Breast epithelium (tissue), 4 donors: ENCODE measurements at regions not wholly inside any gene's neighbourhood (a gene's known extent, or its start where the extent isn't known, plus 50 kb on each side); places are given as distances from the start of the nearest gene placed in this dataset.
"Not testable (repeated sequence)": the region's sequence is repeated elsewhere in the genome, so short reads cannot be mapped to it uniquely, and the experiment has no call there.

Source experiments
- DNase-seq, 2 donors: peaks; one replicate each; pipeline ENCODE4 v3.0.0-alpha.2; 2019; ENCODE audit warnings: low spot score in 2 of 2
- H3K27ac ChIP-seq, 2 donors: fragments of 200-600 bp; sonication (generic) in 1 of 2; one replicate each; pipeline ENCODE4 v1.5.1; 2016 to 2019; ENCODE audit warnings: mild to moderate bottlenecking in 1 of 2
- H3K27me3 ChIP-seq, 2 donors: fragments of 200-600 bp; sonication (generic) in 1 of 2; one replicate each; pipeline versions ENCODE4 v1.5.1 to v1.6.0; 2017 to 2019; ENCODE audit warnings: control low read depth in 1 of 2, mild to moderate bottlenecking in 1 of 2
- H3K36me3 ChIP-seq: fragments of 200-600 bp; one replicate; pipeline ENCODE4 v1.5.1; 2019
- H3K4me1 ChIP-seq, 2 donors: fragments of 200-600 bp; sonication (generic); one replicate each; pipeline ENCODE4 v1.5.1; 2016 to 2019; ENCODE audit warnings: control low read depth in 1 of 2
- H3K4me3 ChIP-seq, 3 donors: fragments of 200-600 bp; sonication (generic); 1 replicate in 2 of 3; 2 replicates in 1 of 3; pipeline ENCODE4 v1.5.1; 2016 to 2019; ENCODE audit warnings: mild to moderate bottlenecking in 3 of 3, moderate library complexity in 2 of 3
- H3K9me3 ChIP-seq, 2 donors: fragments of 200-600 bp; sonication (generic) in 1 of 2; one replicate each; pipeline ENCODE4 v1.5.1; 2016 to 2019; ENCODE audit warnings: control low read depth in 1 of 2
- POLR2A ChIP-seq: fragments of 450-650 bp; IDR thresholded peaks from one replicate; pipeline ENCODE4 v1.6.1; 2016; ENCODE audit warnings: antibody characterized with exemption, mild to moderate bottlenecking, moderate library complexity
- POLR2AphosphoS5 ChIP-seq, 3 donors: sonication (generic); formaldehyde crosslinking; IDR thresholded peaks; one replicate each; pipeline ENCODE4 v1.6.1; 2017; ENCODE audit warnings: antibody characterized with exemption in 3 of 3
- intact Hi-C: fragments of 100-400 bp; cut with DNase I; formaldehyde crosslinking; loops from one replicate; pipeline ENCODE4 v1.15.1; 2023; ENCODE audit warnings: low total_unique reads
- TF ChIP-seq, protein P1 (sequence below), 3 donors: fragments of 450-650 bp; IDR thresholded peaks; one replicate each; pipeline ENCODE4 v1.5.1; 2016 to 2017; ENCODE audit warnings: antibody characterized with exemption in 3 of 3, mild to moderate bottlenecking in 3 of 3, moderate library complexity in 3 of 3

DNA sequence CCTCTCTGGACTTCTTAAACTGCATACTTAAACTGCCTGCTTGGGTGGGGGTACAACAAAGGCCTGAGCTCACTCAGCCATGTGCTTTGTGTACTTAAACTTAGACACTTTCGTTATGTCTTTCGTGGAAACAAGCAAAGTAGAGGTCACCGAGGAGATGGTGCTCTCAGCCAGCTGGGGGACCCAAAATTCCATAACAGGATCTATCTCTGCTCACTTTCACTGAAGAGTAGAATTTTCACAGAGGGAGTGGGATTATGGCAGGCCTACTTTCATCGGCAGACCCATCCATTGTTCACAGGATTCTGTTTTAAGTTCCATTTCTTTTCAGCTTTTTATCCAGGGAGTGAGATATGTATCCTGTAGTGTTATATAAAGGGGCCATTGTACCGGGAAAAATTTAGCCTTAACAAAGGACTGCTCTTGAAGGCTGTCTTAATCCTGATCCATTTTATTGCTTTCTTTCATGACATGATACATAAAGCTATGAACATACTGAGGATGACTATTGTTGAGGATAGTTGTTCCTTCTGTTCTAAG lies 370.0 kb upstream of the GHITM start:
- intact Hi-C loops: no loop called here
- no peak for DNase-seq
- no peaks in the 10 kb centered on the region for H3K36me3 ChIP-seq
- H3K27me3 ChIP-seq: no peaks in the 10 kb centered on the region
- H3K27ac ChIP-seq: no peak overlapping the region
- H3K4me1 ChIP-seq: no peaks in the 10 kb centered on the region
- TF ChIP-seq POLR2A (no peak), POLR2AphosphoS5 (IDR thresholded peaks at IDR 0.05) (no peak)
- TF ChIP-seq, protein P1, sequence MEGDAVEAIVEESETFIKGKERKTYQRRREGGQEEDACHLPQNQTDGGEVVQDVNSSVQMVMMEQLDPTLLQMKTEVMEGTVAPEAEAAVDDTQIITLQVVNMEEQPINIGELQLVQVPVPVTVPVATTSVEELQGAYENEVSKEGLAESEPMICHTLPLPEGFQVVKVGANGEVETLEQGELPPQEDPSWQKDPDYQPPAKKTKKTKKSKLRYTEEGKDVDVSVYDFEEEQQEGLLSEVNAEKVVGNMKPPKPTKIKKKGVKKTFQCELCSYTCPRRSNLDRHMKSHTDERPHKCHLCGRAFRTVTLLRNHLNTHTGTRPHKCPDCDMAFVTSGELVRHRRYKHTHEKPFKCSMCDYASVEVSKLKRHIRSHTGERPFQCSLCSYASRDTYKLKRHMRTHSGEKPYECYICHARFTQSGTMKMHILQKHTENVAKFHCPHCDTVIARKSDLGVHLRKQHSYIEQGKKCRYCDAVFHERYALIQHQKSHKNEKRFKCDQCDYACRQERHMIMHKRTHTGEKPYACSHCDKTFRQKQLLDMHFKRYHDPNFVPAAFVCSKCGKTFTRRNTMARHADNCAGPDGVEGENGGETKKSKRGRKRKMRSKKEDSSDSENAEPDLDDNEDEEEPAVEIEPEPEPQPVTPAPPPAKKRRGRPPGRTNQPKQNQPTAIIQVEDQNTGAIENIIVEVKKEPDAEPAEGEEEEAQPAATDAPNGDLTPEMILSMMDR (IDR thresholded peaks at IDR 0.05): no peak
- no peak overlapping the region for H3K4me3 ChIP-seq
- peaks cover 0 to 6% of the 10 kb centered on the region in 2 donors for H3K9me3 ChIP-seq

DNA sequence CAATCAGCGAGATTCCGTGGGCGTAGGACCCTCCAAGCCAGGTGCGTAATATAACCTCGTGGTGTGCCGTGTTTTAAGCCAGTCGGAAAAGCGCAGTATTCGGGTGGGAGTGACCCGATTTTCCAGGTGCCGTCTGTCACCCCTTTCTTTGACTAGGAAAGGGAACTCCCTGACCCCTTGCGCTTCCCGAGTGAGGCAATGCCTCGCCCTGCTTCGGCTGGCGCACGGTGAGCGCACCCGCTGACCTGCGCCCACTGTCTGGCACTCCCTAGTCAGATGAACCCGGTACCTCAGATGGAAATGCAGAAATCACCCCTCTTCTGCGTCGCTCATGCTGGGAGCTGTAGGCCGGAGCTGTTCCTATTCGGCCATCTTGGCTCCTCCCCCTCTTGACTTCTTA lies 352.6 kb upstream of the GHITM start:
- H3K27me3 ChIP-seq, intact Hi-C loops, DNase-seq: not testable (repeated sequence)

DNA sequence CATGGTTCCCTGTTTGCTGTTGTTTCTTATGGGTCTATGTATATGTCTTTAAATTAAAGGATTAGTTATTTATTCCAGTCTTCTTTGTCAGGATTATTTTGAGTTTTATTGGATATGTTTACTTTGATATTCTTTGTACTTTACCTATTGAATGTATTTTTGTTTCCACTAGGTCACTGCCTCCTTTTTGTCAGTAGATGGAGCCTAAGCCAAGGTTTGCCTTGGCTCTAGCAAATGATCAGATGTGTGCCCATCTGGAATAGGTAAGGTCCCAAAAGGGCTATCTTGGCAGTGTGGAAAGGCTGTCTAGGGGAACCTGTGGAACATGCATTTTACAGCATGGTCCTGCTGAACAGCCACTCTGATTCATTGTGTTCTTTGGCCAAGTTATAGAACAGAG lies 337.3 kb upstream of the GHITM start:
- intact Hi-C loops: loop anchor here (1.0 kb wide), 1 partner anchor 34 kb away; no protein-coding TSS in a partner anchor
- no peaks in the 10 kb centered on the region for H3K36me3 ChIP-seq
- H3K9me3 ChIP-seq: peaks cover 0 to 5% of the 10 kb centered on the region in 2 donors
- H3K27me3 ChIP-seq: no peaks in the 10 kb centered on the region
- no peak for DNase-seq
- no peak overlapping the region for H3K4me3 ChIP-seq
- H3K4me1 ChIP-seq: no peaks in the 10 kb centered on the region
- TF ChIP-seq POLR2A: no peak
- TF ChIP-seq, protein P1 (IDR thresholded peaks at IDR 0.05): no peak
- TF ChIP-seq POLR2AphosphoS5 (IDR thresholded peaks at IDR 0.05): no peak
- H3K27ac ChIP-seq: no peak overlapping the region

More for the DNA sequence above, 352.6 kb upstream of the GHITM start:
- H3K27ac ChIP-seq, H3K36me3 ChIP-seq, H3K4me3 ChIP-seq, H3K4me1 ChIP-seq: not testable (repeated sequence)
- H3K9me3 ChIP-seq: peaks cover 7 to 11% of the 10 kb centered on the region in 2 donors

DNA sequence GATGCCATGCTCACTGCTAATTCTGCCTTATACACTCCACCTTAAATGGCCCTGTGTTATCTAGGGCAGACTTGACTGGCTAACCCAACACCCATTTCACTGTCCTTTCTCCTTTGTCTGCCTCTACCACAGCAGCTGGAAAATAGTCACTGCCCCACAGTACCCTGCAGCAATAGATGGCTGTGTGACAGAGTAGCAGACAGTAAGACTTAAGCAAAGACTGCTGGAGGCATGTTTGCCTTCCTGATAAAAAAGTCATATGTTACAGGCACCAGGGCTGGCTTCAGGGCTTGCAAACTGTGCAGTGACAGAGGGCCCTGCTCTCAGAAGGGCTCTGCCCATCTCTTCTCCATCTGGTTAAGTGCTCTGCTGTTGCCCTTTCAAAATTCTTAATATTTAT lies 332.6 kb upstream of the GHITM start:
- no peaks in the 10 kb centered on the region for H3K27me3 ChIP-seq
- DNase-seq: no peak
- TF ChIP-seq POLR2AphosphoS5 (IDR thresholded peaks at IDR 0.05) (no peak), POLR2A (no peak)
- TF ChIP-seq, protein P1 (IDR thresholded peaks at IDR 0.05): no peak
- no peaks in the 10 kb centered on the region for H3K9me3 ChIP-seq
- no peaks in the 10 kb centered on the region for H3K36me3 ChIP-seq
- H3K4me3 ChIP-seq: no peak overlapping the region
- H3K27ac ChIP-seq: no peak overlapping the region
- intact Hi-C loops: no loop called here
- H3K4me1 ChIP-seq: no peaks in the 10 kb centered on the region

DNA sequence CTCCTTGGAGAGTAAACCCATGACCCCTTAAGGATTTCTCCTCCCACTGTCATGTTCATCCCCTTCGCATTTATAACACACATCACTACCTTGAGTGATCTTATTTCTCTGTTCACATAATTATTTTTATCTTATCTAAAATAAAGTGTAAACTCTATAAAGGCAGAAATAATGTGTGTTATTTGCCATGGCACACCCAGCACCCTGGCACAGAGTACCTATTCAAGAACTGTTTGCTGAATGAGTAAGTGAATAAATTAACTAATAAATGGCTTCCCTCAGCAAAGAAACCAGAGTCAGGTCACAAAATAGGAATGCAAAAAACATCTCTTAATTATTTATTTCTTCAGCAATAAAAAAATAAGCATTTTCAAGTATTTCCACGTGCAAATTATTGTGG lies 330.3 kb upstream of the GHITM start:
- H3K36me3 ChIP-seq: no peaks in the 10 kb centered on the region
- TF ChIP-seq, protein P1 (IDR thresholded peaks at IDR 0.05): no peak
- TF ChIP-seq POLR2A: no peak
- no peak for TF ChIP-seq POLR2AphosphoS5 (IDR thresholded peaks at IDR 0.05)
- no peaks in the 10 kb centered on the region for H3K4me1 ChIP-seq
- no peak overlapping the region for H3K4me3 ChIP-seq
- H3K9me3 ChIP-seq: no peaks in the 10 kb centered on the region
- H3K27ac ChIP-seq: no peak overlapping the region
- intact Hi-C loops: no loop called here
- DNase-seq: no peak
- H3K27me3 ChIP-seq: no peaks in the 10 kb centered on the region

DNA sequence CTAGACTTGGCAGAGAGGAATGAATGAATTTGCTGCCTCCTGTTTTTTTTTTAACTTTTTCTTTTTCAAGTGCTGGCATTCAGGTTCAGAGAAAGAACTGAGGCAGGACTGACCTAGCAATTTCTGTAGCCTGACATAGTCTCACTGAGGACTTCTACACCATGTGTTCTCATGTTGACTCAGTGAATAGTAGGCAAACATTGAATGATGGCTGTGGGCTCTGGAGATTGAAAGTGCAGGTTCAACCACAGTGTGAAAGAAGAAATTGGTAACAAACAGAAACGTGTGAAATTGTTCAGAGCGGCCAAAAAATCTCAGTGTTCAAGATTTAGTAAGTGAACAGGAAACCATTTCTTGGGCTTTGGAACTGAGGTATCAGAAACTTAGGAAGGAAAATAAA lies 322.4 kb upstream of the GHITM start:
- no peak overlapping the region for H3K4me3 ChIP-seq
- intact Hi-C loops: no loop called here
- DNase-seq: no peak
- no peaks in the 10 kb centered on the region for H3K9me3 ChIP-seq
- no peaks in the 10 kb centered on the region for H3K4me1 ChIP-seq
- TF ChIP-seq, protein P1 (IDR thresholded peaks at IDR 0.05): no peak
- TF ChIP-seq POLR2AphosphoS5 (IDR thresholded peaks at IDR 0.05) (no peak), POLR2A (no peak)
- H3K27me3 ChIP-seq: no peaks in the 10 kb centered on the region
- no peaks in the 10 kb centered on the region for H3K36me3 ChIP-seq
- H3K27ac ChIP-seq: no peak overlapping the region
